GM23338 (cell line): ENCODE measurements at regions not wholly inside any gene's neighbourhood (a gene's known extent, or its start where the extent isn't known, plus 50 kb on each side); places are given as distances from the start of the nearest gene placed in this dataset.

Experiments used
- ATAC-seq: fragments of 200-7000 bp; cut with Tn5 transposase; 3 replicates; pipeline ENCODE4 v1.9.1; 2020
- DNase-seq: peaks from one replicate; pipeline ENCODE4 v3.0.0-alpha.2; 2015; ENCODE audit warnings: low spot score
- H2AFZ ChIP-seq: fragments of 200-600 bp; sonication (generic); 2 replicates; pipeline ENCODE4 v1.8.0; 2016; ENCODE audit warnings: antibody characterized with exemption, mild to moderate bottlenecking, moderate library complexity
- H3F3A ChIP-seq: fragments of 200-600 bp; sonication (generic); replicated peaks from 2 replicates; pipeline ENCODE4 v1.8.0; 2017; ENCODE audit warnings: antibody characterized with exemption, mixed run types, low read depth
- H3K27ac ChIP-seq: fragments of 200-600 bp; sonication (generic); 2 replicates; pipeline ENCODE4 v1.6.1; 2016; ENCODE audit warnings: low read depth
- H3K27me3 ChIP-seq: fragments of 200-600 bp; sonication (generic); 2 replicates; pipeline ENCODE4 v1.8.0; 2016; ENCODE audit warnings: mild to moderate bottlenecking, mixed run types, moderate library complexity; ENCODE audit not compliant: insufficient read depth
- H3K36me3 ChIP-seq: fragments of 200-600 bp; sonication (generic); 2 replicates; pipeline ENCODE4 v1.8.0; 2016; ENCODE audit warnings: mild to moderate bottlenecking; ENCODE audit not compliant: insufficient read depth
- H3K4me1 ChIP-seq: fragments of 200-600 bp; sonication (generic); 2 replicates; pipeline ENCODE4 v1.8.0; 2016; ENCODE audit warnings: mild to moderate bottlenecking, moderate library complexity; ENCODE audit not compliant: insufficient read depth
- H3K4me2 ChIP-seq: fragments of 200-600 bp; sonication (generic); 2 replicates; pipeline ENCODE4 v1.7.1; 2017; ENCODE audit warnings: mixed run types
- H3K4me3 ChIP-seq: fragments of 200-600 bp; sonication (generic); 2 replicates; pipeline ENCODE4 v1.6.1; 2016; ENCODE audit warnings: mixed run types
- H3K79me2 ChIP-seq: fragments of 200-600 bp; sonication (generic); replicated peaks from 2 replicates; pipeline ENCODE4 v1.8.0; 2017; ENCODE audit warnings: mild to moderate bottlenecking; ENCODE audit not compliant: insufficient read depth
- H3K9me2 ChIP-seq: fragments of 200-600 bp; sonication (generic); 2 replicates; pipeline ENCODE4 v1.8.0; 2017; ENCODE audit not compliant: insufficient read depth
- H4K20me1 ChIP-seq: fragments of 200-600 bp; sonication (generic); replicated peaks from 2 replicates; pipeline ENCODE4 v1.8.0; 2017; ENCODE audit warnings: mild to moderate bottlenecking; ENCODE audit not compliant: insufficient read depth
- H3K27ac Mint-ChIP-seq: 2 replicates; pipeline ENCODE4 v1.8.0; 2020; ENCODE audit warnings: inconsistent platforms, mild to moderate bottlenecking, moderate library complexity, mixed read lengths
- H3K27me3 Mint-ChIP-seq: 3 replicates; pipeline ENCODE4 v1.8.0; 2022; ENCODE audit warnings: low read depth, mild to moderate bottlenecking, moderate library complexity, mixed read lengths, inconsistent platforms; ENCODE audit not compliant: insufficient read depth, poor library complexity
- H3K36me3 Mint-ChIP-seq: 3 replicates; pipeline ENCODE4 v1.8.0; 2021; ENCODE audit warnings: low read depth, mild to moderate bottlenecking, inconsistent platforms, moderate library complexity, mixed read lengths
- H3K4me1 Mint-ChIP-seq: 3 replicates; pipeline ENCODE4 v1.8.0; 2020; ENCODE audit warnings: mild to moderate bottlenecking, inconsistent platforms, mixed read lengths
- H3K4me3 Mint-ChIP-seq: 3 replicates; pipeline ENCODE4 v1.8.0; 2021; ENCODE audit warnings: moderate library complexity, mild to moderate bottlenecking, inconsistent platforms, mixed read lengths
- H3K9me3 Mint-ChIP-seq: 3 replicates; pipeline ENCODE4 v1.8.0; 2020; ENCODE audit warnings: moderate library complexity, mild to moderate bottlenecking, inconsistent platforms, mixed read lengths
- CREB1 ChIP-seq: fragments of 250-450 bp; sonication (Bioruptor Pico); IDR thresholded peaks from 2 replicates; pipeline ENCODE4 v1.5.0; 2020; ENCODE audit warnings: low read depth, mild to moderate bottlenecking, moderate library complexity
- CTCF ChIP-seq, 2 experiments: fragments of 200-600 bp in 1 of 2; sonication (generic) in 1 of 2; conservative IDR thresholded peaks; 2 replicates each; pipeline versions ENCODE4 v1.5.1 to v1.6.1; 2016 to 2017; ENCODE audit warnings: antibody characterized with exemption in 2 of 2, low read depth in 2 of 2, mild to moderate bottlenecking in 2 of 2, moderate library complexity in 1 of 2
- ETS1 ChIP-seq: IDR thresholded peaks from 2 replicates; pipeline ENCODE4 v1.6.1; 2016; ENCODE audit warnings: antibody characterized with exemption
- EZH2 ChIP-seq: fragments of 200-600 bp; sonication (generic); IDR thresholded peaks from one replicate; pipeline ENCODE4 v1.8.0; 2017; ENCODE audit warnings: antibody characterized with exemption, mild to moderate bottlenecking, low read depth; ENCODE audit not compliant: unreplicated experiment
- EZH2phosphoT487 ChIP-seq: fragments of 200-600 bp; sonication (generic); IDR thresholded peaks from one replicate; pipeline ENCODE4 v1.8.1; 2018; ENCODE audit warnings: antibody characterized with exemption; ENCODE audit not compliant: unreplicated experiment
- JUNB ChIP-seq: IDR thresholded peaks from one replicate; pipeline ENCODE4 v1.6.1; 2016; ENCODE audit warnings: antibody characterized with exemption; ENCODE audit not compliant: unreplicated experiment
- POLR2AphosphoS5 ChIP-seq: IDR thresholded peaks from 2 replicates; pipeline ENCODE4 v1.6.1; 2016; ENCODE audit warnings: antibody characterized with exemption, low read depth
- REST ChIP-seq: IDR thresholded peaks from one replicate; pipeline ENCODE4 v1.6.1; 2018; ENCODE audit warnings: antibody characterized with exemption; ENCODE audit not compliant: unreplicated experiment
- STAT1 ChIP-seq: IDR thresholded peaks from one replicate; pipeline ENCODE4 v1.6.1; 2016; ENCODE audit warnings: antibody characterized with exemption; ENCODE audit not compliant: unreplicated experiment
- ZNF331 ChIP-seq: fragments of 250-450 bp; sonication (Bioruptor Pico); IDR thresholded peaks from 2 replicates; pipeline ENCODE4 v1.5.0; 2020; ENCODE audit warnings: low read depth, mild to moderate bottlenecking, moderate library complexity

GRCh38 chr18:28281400-28281799, 104.5 kb upstream of the CDH2 start:
- Mint-ChIP-seq H3K4me1 (peaks cover 13% of the 10 kb centered on the region), H3K27ac (no peak overlapping the region), H3K4me3 (no peak overlapping the region), H3K27me3 (peaks cover 19% of the 10 kb centered on the region), H3K36me3 (no peaks in the 10 kb centered on the region; the same call in 2 of the 3 replicates), H3K9me3 (peaks cover 6% of the 10 kb centered on the region; the same call in 1 of the 3 replicates)
- H3K9me2 ChIP-seq = no peaks in the 10 kb centered on the region
- H4K20me1 ChIP-seq = 0 out of 2 replicates have a peak, but pooled peaks cover 3% of the 10 kb centered on the region
- no peak for TF ChIP-seq EZH2phosphoT487
- TF ChIP-seq STAT1 = no peak
- TF ChIP-seq REST = no peak
- no peak for TF ChIP-seq CREB1 (CRISPR knock-in tag)
- no peak for TF ChIP-seq ETS1
- TF ChIP-seq ZNF331 = no peak
- TF ChIP-seq CTCF (conservative IDR thresholded peaks at IDR 0.05; ENCODE audit: low read depth in 2 of 2) = no peak
- TF ChIP-seq POLR2AphosphoS5 = no peak
- H3F3A ChIP-seq = no peaks in the 10 kb centered on the region
- no peak overlapping the region for H2AFZ ChIP-seq
- H3K27me3 ChIP-seq = peaks cover 44% of the 10 kb centered on the region
- no peaks in the 10 kb centered on the region for H3K79me2 ChIP-seq
- peak; percentile 53 for ATAC-seq
- no peak overlapping the region for H3K27ac ChIP-seq
- no peaks in the 10 kb centered on the region for H3K36me3 ChIP-seq
- H3K4me2 ChIP-seq = peak overlapping the region; percentile 31; the same call in 1 of the 2 replicates
- H3K4me3 ChIP-seq = no peak overlapping the region
- DNase-seq = peak; percentile 2
- peaks cover 9% of the 10 kb centered on the region; the same call in 1 of the 2 replicates for H3K4me1 ChIP-seq

GRCh38 chr18:28269750-28270149, 92.8 kb upstream of the CDH2 start:
- Histone ChIP-seq H3K4me2 (no peak overlapping the region), H3K36me3 (no peaks in the 10 kb centered on the region), H3F3A (no peaks in the 10 kb centered on the region), H3K9me2 (no peaks in the 10 kb centered on the region), H4K20me1 (no peaks in the 10 kb centered on the region), H3K4me1 (no peaks in the 10 kb centered on the region), H2AFZ (no peak overlapping the region), H3K27ac (no peak overlapping the region), H3K27me3 (no peaks in the 10 kb centered on the region), H3K4me3 (no peak overlapping the region), H3K79me2 (no peaks in the 10 kb centered on the region)
- TF ChIP-seq POLR2AphosphoS5 = no peak
- TF ChIP-seq EZH2 = no peak
- no peak for TF ChIP-seq CREB1 (CRISPR knock-in tag)
- TF ChIP-seq JUNB = no peak
- TF ChIP-seq STAT1 = no peak
- H3K27ac Mint-ChIP-seq = no peak overlapping the region
- H3K4me1 Mint-ChIP-seq = no peaks in the 10 kb centered on the region
- DNase-seq (no peak), ATAC-seq (no peak)
- no peak overlapping the region for H3K4me3 Mint-ChIP-seq
- H3K9me3 Mint-ChIP-seq = no peaks in the 10 kb centered on the region
- no peaks in the 10 kb centered on the region for H3K27me3 Mint-ChIP-seq
- H3K36me3 Mint-ChIP-seq = no peaks in the 10 kb centered on the region
